Cardiac fibroblast (primary cell): ENCODE measurements at regions not wholly inside any gene's neighbourhood (a gene's known extent, or its start where the extent isn't known, plus 50 kb on each side); places are given as distances from the start of the nearest gene placed in this dataset.
A peak's percentile ranks its signal among the peaks of the same experiment; 100 is the strongest.

Experiments
- DNase-seq, 2 donors: peaks; one replicate each; pipeline versions ENCODE4 v3.0.0 to v3.0.0-alpha.2; 2010; ENCODE audit warnings: low read depth in 2 of 2
- H3K4me3 ChIP-seq, 2 donors: replicated peaks in 1 of 2; 1 replicate in 1 of 2; 2 replicates in 1 of 2; pipeline ENCODE4 v1.5.1; 2011; ENCODE audit warnings: low read depth in 2 of 2, low read length in 2 of 2, mild to moderate bottlenecking in 2 of 2, moderate library complexity in 1 of 2
- CTCF ChIP-seq: IDR thresholded peaks from one replicate; pipeline ENCODE4 v1.5.1; 2011; ENCODE audit warnings: low read depth, mild to moderate bottlenecking, low read length, inconsistent platforms

- TF ChIP-seq CTCF = no peak
- no peak overlapping the region for H3K4me3 ChIP-seq
- no peak for DNase-seq
Measured at GRCh38 chr4:181503687-181504390, 739.4 kb upstream of the TENM3 start.

GRCh38 chr4:181504924-181505323 is 738.3 kb upstream of the TENM3 start:
- H3K4me3 ChIP-seq = no peak overlapping the region
- no peak for DNase-seq
- no peak for TF ChIP-seq CTCF

GRCh38 chr4:181507180-181507835 is 735.9 kb upstream of the TENM3 start:
- no peak overlapping the region for H3K4me3 ChIP-seq
- TF ChIP-seq CTCF = no peak
- no peak for DNase-seq

- no peak for TF ChIP-seq CTCF
- no peak overlapping the region for H3K4me3 ChIP-seq
- DNase-seq = no peak
Measured at GRCh38 chr4:181507938-181508337, 735.3 kb upstream of the TENM3 start.

- DNase-seq = no peak
- TF ChIP-seq CTCF = no peak
Measured at GRCh38 chr4:181508601-181509000, 734.6 kb upstream of the TENM3 start.

GRCh38 chr4:181509073-181509472 is 734.1 kb upstream of the TENM3 start:
- DNase-seq = no peak
- no peak overlapping the region for H3K4me3 ChIP-seq
- TF ChIP-seq CTCF = no peak

More at GRCh38 chr4:181508601-181509000, 734.6 kb upstream of the TENM3 start:
- H3K4me3 ChIP-seq = no peak overlapping the region

- no peak overlapping the region for H3K4me3 ChIP-seq
- DNase-seq = peak; percentile 16 to 41
- TF ChIP-seq CTCF = no peak
Measured at GRCh38 chr4:181517491-181517890, 725.7 kb upstream of the TENM3 start.
